RCC 7860 (cell line): ENCODE measurements at regions not wholly inside any gene's neighbourhood (a gene's known extent, or its start where the extent isn't known, plus 50 kb on each side); places are given as distances from the start of the nearest gene placed in this dataset.
"Not testable (repeated sequence)": the region's sequence is repeated elsewhere in the genome, so short reads cannot be mapped to it uniquely, and the experiment has no call there.

Source experiments
- DNase-seq: peaks from one replicate; pipeline ENCODE4 v3.0.0-alpha.2; 2015; ENCODE audit warnings: low spot score
- FAIRE-seq: peaks from 2 replicates; lab custom pipeline; 2012; peaks lifted over from hg19 to GRCh38; lab: Jason Lieb, UNC

- FAIRE-seq: no peak
These were observed 62.7 kb upstream of the UNC5A start for GRCh38 chr5:176747670-176748072.

DNA sequence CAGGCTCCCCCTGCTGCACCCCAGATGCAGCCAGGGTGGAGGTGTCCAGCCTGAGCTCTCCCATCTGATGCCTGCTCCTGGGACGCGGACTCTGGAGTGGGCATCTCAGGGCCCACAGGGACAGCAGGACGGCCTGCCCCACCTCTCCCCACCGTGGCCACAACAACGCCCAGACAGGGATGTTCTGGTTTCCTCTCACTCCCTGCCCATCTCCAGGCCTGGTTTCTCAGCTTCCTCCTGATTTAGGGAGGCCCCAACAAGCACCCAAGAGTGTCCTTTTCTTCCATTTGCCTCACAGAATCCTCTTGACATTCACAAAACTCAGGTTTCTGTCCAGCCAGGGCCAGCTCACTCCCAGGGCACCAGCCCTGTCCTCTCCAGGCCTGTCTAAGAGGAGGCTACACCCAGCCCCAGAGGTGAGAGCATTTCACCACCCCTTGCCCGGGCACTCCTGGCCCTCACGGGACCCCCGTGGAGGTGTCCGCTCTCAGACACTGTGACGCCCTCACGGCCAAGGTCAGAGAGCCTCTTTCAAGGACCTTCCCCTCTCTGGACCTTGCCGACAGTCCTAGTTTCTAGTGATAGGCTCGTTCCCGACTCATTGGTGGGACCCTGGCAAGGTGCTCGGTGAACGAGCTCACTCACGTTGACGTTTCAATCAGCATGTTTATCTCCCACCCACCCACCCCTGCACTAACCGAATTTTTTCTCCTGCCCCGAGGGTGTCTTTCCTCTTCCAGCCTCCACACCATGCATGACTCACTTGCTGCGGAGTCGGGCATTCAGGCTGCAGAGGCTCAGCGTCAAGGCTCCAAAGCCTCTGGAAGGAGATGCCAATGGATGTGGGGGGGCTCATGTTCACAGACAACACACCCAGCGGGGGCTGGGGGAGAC, 62.0 kb upstream of the UNC5A start:
- FAIRE-seq (no peak), DNase-seq (no peak)

More at GRCh38 chr5:176747670-176748072, 62.7 kb upstream of the UNC5A start:
- DNase-seq: no peak

- DNase-seq: no peak
- FAIRE-seq: no peak
These were observed 61.1 kb upstream of the UNC5A start for GRCh38 chr5:176748967-176749935.

DNA sequence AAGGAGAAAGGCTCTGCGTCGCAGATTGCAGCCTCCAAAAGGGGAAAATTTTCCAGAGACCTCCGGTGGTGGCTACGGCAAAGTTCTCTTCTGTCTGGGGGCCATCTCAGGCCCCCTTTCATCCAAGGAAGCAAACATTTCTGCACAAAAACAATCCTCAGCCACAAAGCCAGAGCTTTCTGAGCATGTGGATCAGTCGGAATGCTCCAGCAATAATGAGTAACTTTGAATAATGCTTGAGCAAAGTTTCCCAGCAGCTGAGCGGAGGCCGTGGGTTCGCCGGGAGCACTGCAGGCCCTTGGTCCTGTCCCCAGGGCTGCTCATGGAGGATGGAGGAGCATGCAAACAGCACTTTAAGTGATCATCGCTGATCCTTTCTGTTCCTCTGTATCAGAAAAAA, 60.2 kb upstream of the UNC5A start:
- DNase-seq (no peak), FAIRE-seq (no peak)

DNA sequence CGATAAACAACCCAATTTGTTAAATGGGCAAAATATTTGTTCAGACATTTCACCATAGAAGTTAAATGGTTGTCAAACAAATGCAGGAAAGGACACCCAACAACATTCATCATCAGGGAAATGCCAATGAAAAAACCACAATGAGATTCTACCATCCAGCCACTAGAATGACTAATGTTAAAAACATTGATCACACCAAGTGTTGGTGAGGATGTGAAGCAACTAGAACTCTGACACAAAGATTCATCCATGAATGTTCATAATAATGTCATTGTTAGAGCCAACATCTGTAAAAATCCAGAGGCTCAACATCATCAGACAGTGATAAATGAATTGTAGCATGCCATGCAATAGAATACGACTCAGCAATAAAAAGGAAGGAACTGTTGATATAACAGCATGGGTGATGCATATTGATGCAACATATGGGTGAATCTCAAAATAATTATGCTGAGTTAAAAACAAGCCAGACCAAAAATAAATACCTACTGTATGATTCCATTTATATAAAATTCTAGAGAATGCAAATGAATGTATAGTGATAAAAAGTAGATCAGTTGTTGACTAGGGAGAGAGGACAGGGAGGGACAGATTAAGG, 55.9 kb upstream of the UNC5A start:
- DNase-seq: peak; percentile 11
- FAIRE-seq: no peak

DNA sequence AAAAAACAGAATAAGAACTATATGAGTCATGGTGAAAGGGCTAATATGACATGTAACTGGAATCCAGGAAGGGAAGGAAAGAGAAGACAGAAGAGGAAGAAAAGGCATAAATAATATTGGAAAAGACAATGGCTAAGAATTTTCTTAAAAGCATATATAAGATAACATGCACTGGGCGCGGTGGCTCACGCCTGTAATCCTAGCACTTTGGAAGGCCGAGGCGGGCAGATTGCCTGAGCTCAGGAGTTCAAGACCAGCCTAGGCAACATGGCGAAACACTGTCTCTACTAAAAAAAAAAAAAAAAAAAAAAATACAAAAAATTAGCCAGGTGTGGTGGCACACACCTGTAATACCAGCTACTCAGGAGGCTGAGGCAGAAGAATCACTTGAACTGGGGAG, 54.8 kb upstream of the UNC5A start:
- not testable (repeated sequence) for DNase-seq, FAIRE-seq

DNA sequence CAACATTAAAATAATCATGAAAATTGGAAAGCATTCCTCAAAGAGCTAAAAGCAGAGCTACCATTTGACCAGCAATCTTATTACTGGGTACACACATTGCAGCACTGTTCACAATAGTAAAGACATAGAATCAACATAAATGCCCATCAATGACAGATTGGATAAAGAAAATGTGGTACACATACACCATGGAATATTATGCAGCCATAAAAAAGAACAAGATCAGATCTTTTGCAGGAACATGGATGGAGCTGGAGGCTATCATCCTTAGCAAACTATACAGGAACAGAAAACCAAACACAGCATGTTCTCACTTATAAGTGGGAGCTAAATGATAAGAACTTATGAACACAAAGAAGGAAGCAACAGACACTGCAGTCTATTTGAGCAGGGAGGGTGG, 52.8 kb upstream of the UNC5A start:
- not testable (repeated sequence) for FAIRE-seq, DNase-seq
